ENCODE measurements at regions not wholly inside any gene's neighbourhood (a gene's known extent, or its start where the extent isn't known, plus 50 kb on each side); places are given as distances from the start of the nearest gene placed in this dataset.

DNA sequence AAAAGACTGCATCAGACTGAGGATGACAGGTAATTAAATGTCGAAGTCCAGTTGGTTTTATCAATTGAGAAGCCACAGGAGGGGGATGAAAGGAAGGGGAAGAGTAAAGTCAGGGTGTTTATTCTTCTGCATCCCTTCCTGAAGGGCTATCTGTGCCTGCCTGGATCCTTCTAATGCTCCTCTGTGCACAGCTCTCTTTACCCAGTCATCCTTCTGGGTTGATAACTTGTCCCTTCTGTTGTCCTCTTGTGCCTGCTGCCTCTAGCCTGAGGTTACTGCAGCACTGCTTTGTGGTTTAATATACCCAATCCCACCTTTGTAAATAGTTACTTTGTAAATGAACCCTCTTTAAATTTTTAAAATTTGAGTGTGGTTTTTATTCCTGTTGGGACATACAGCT is 1127.3 kb downstream of the EPHA7 start:
- Histone ChIP-seq H3K4me3 (ENCODE audit: low read depth, low read length) (no peak overlapping the region), H3K36me3 (ENCODE audit: control insufficient read depth, insufficient read depth, low read length) (no peaks in the 10 kb centered on the region), H3K27ac (ENCODE audit: low read depth, low read length) (no peak overlapping the region), H3K27me3 (ENCODE audit: control insufficient read depth, insufficient read depth, low read length) (no peaks in the 10 kb centered on the region), H3K9ac (ENCODE audit: low read depth, low read length) (no peak overlapping the region), H3K4me1 (ENCODE audit: control insufficient read depth, insufficient read depth, low read length) (no peaks in the 10 kb centered on the region), H3K9me3 (ENCODE audit: control insufficient read depth, insufficient read depth, low read length) (no peaks in the 10 kb centered on the region)

DNA sequence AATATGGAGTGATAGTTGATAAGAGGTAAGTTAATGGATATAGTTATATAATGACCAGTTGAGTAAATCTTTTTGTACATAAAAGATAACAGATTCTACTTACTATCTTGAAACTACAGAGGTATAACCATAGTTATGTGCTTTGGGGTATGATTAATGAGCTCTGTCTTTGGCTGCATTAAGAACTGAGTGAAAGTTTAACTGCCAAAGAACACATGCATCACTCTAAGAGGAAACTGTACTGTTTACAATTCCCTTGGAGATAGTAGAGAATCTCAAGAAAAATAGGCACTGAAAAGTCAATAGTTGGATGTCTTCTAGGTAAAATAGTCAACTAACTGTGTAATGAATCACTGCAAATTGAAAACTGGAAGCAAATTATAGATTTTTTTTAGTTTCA is 1129.5 kb downstream of the EPHA7 start:
- Histone ChIP-seq H3K9ac (ENCODE audit: low read depth, low read length) (no peak overlapping the region), H3K9me3 (ENCODE audit: control insufficient read depth, insufficient read depth, low read length) (no peaks in the 10 kb centered on the region), H3K4me3 (ENCODE audit: low read depth, low read length) (no peak overlapping the region), H3K27ac (ENCODE audit: low read depth, low read length) (no peak overlapping the region), H3K36me3 (ENCODE audit: control insufficient read depth, insufficient read depth, low read length) (no peaks in the 10 kb centered on the region), H3K4me1 (ENCODE audit: control insufficient read depth, insufficient read depth, low read length) (no peaks in the 10 kb centered on the region), H3K27me3 (ENCODE audit: control insufficient read depth, insufficient read depth, low read length) (no peaks in the 10 kb centered on the region)

DNA sequence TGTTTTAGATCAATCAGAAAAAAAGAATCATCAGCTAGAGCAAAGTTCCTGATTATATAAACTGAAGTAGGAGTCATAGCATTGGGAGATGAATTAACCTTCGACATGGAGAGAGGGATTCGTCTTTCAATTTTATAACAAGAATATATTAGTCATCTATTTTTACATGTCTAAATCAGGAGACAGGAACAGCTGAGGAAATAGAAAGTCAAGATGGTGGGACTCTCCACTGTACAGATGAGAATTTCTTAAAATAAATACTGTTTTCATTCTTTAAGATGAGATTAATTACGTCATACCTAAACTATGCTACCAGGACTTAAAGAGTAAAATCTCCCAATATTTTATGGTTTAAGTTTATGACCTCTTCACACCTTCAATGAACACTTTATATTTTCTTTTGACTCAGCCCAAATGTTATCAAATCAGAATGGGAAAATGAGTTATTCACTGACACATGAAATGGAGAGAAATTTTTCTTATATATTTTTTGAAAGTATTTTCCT is 1137.7 kb downstream of the EPHA7 start:
- Histone ChIP-seq H3K4me3 (ENCODE audit: low read depth, low read length) (no peak overlapping the region), H3K36me3 (ENCODE audit: control insufficient read depth, insufficient read depth, low read length) (no peaks in the 10 kb centered on the region), H3K27me3 (ENCODE audit: control insufficient read depth, insufficient read depth, low read length) (no peaks in the 10 kb centered on the region), H3K4me1 (ENCODE audit: control insufficient read depth, insufficient read depth, low read length) (peaks cover 11% of the 10 kb centered on the region; the same call in 1 of the 2 replicates), H3K27ac (ENCODE audit: low read depth, low read length) (no peak overlapping the region), H3K9me3 (ENCODE audit: control insufficient read depth, insufficient read depth, low read length) (no peaks in the 10 kb centered on the region), H3K9ac (ENCODE audit: low read depth, low read length) (no peak overlapping the region)

DNA sequence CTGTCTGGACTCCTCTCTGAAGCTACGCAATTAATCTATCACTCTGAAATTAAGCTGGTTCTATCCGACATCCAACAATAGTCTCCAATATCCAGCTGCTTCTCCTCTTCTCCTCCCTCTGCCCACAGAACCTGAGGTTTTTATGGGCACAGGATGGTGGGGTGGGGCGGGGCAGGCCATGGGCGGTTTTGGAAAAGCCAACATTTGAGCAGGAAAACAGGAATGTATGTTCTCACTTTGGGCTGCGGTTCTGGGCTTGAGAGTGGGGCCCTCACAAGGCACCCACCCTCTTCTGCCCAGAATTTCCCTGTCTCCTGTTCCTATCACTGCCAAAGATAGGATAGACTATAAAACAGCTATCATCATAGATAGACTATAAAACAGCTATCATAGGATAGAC is 1144.2 kb downstream of the EPHA7 start:
- no peaks in the 10 kb centered on the region for H3K27me3 ChIP-seq (ENCODE audit: control insufficient read depth, insufficient read depth, low read length)
- no peaks in the 10 kb centered on the region for H3K36me3 ChIP-seq (ENCODE audit: control insufficient read depth, insufficient read depth, low read length)
- H3K4me1 ChIP-seq (ENCODE audit: control insufficient read depth, insufficient read depth, low read length), result 0 out of 2 replicates have a peak, but pooled peaks cover 3% of the 10 kb centered on the region
- no peak overlapping the region for H3K9ac ChIP-seq (ENCODE audit: low read depth, low read length)
- no peak overlapping the region for H3K4me3 ChIP-seq (ENCODE audit: low read depth, low read length)
- H3K27ac ChIP-seq (ENCODE audit: low read depth, low read length), result no peak overlapping the region
- H3K9me3 ChIP-seq (ENCODE audit: control insufficient read depth, insufficient read depth, low read length), result no peaks in the 10 kb centered on the region

DNA sequence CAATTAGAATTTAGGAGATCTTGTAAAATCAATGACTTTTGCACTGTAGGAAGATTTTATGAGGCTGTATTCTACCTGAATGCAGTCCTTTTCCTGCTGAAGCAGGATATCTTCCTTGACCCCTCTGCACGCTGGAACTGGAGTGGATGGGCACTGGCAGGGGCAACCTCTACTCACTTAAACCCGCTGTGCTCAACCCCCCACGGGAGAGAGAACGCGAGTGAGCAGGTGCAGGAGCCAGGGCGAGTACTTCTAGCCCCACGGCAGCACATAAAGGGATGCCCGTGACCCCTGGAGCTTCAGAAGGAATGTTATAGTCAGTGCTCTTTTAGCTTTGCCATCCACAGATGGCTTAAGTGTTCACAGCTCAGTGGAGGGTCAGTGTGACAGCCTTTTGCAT is 1144.8 kb downstream of the EPHA7 start:
- H3K9ac ChIP-seq (ENCODE audit: low read depth, low read length), result no peak overlapping the region
- H3K4me3 ChIP-seq (ENCODE audit: low read depth, low read length), result no peak overlapping the region
- H3K27ac ChIP-seq (ENCODE audit: low read depth, low read length), result no peak overlapping the region
- no peaks in the 10 kb centered on the region for H3K27me3 ChIP-seq (ENCODE audit: control insufficient read depth, insufficient read depth, low read length)
- H3K36me3 ChIP-seq (ENCODE audit: control insufficient read depth, insufficient read depth, low read length), result no peaks in the 10 kb centered on the region
- no peaks in the 10 kb centered on the region for H3K9me3 ChIP-seq (ENCODE audit: control insufficient read depth, insufficient read depth, low read length)
- H3K4me1 ChIP-seq (ENCODE audit: control insufficient read depth, insufficient read depth, low read length), result 0 out of 2 replicates have a peak, but pooled peaks cover 3% of the 10 kb centered on the region

DNA sequence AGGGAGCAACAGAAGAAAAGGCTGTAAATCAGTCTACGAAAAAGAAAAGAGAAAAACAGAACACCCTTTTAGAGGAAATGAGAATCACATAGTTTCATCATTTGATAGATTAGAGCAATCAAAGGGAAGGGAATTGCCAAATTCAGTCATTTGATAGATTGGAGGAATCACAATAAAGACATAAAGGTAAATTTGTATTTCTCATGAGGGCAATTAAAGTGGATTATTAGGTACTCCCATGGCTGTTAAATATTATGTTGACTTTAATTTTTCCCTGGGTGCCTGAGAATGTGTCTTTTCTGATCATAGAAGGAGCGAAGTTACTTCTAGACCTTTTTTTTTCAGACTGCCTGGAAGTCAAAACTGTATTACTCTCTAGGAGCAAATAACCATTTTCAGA is 1145.7 kb downstream of the EPHA7 start:
- H3K4me3 ChIP-seq (ENCODE audit: low read depth, low read length), result no peak overlapping the region
- H3K9ac ChIP-seq (ENCODE audit: low read depth, low read length), result no peak overlapping the region
- H3K27me3 ChIP-seq (ENCODE audit: control insufficient read depth, insufficient read depth, low read length), result no peaks in the 10 kb centered on the region
- H3K27ac ChIP-seq (ENCODE audit: low read depth, low read length), result no peak overlapping the region
- H3K9me3 ChIP-seq (ENCODE audit: control insufficient read depth, insufficient read depth, low read length), result no peaks in the 10 kb centered on the region
- H3K36me3 ChIP-seq (ENCODE audit: control insufficient read depth, insufficient read depth, low read length), result no peaks in the 10 kb centered on the region
- H3K4me1 ChIP-seq (ENCODE audit: control insufficient read depth, insufficient read depth, low read length), result 0 out of 2 replicates have a peak, but pooled peaks cover 3% of the 10 kb centered on the region

DNA sequence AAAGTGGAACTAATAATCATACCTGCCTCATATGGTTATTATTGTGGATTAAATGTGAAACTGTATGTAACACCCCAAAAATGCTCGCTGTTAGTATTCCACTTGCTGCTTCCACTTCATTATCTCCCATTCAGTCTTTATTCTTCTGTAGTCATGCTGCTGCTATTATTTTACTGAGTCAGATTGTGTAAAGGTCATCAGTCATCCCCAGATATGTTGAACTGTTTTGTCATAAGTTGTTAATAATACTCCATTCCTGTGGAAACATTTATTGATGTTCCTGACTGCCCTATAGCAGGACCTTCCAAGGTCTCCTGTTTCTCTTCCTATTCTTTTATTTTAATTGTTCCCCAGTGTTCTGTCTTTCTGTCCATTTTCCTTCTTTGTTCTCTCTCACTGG is 1148.3 kb downstream of the EPHA7 start:
- H3K27ac ChIP-seq (ENCODE audit: low read depth, low read length), result no peak overlapping the region
- no peaks in the 10 kb centered on the region for H3K36me3 ChIP-seq (ENCODE audit: control insufficient read depth, insufficient read depth, low read length)
- H3K9ac ChIP-seq (ENCODE audit: low read depth, low read length), result no peak overlapping the region
- no peaks in the 10 kb centered on the region for H3K27me3 ChIP-seq (ENCODE audit: control insufficient read depth, insufficient read depth, low read length)
- no peak overlapping the region for H3K4me3 ChIP-seq (ENCODE audit: low read depth, low read length)
- no peaks in the 10 kb centered on the region for H3K9me3 ChIP-seq (ENCODE audit: control insufficient read depth, insufficient read depth, low read length)
- 0 out of 2 replicates have a peak, but pooled peaks cover 3% of the 10 kb centered on the region for H3K4me1 ChIP-seq (ENCODE audit: control insufficient read depth, insufficient read depth, low read length)

DNA sequence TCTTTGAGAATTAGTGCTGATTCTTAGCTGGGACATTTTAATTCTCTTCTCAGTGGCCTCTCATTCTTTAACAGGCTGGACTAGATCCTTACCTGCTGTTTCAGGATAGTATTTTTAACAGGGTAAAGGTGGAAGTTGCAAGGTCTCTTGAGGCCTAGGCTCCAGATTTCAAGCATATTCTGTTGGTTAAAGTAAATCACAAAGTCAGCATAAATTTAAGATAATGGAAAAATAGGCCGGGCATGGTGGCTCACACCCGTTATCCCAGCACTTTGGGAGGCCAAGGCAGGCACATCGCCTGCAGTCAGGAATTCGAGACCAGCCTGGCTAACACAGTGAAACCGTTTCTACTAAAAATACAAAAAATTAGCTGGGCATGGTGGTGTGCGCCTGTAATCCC is 1149.0 kb downstream of the EPHA7 start:
- H3K4me3 ChIP-seq (ENCODE audit: low read depth, low read length), result no peak overlapping the region
- no peaks in the 10 kb centered on the region for H3K9me3 ChIP-seq (ENCODE audit: control insufficient read depth, insufficient read depth, low read length)
- H3K27me3 ChIP-seq (ENCODE audit: control insufficient read depth, insufficient read depth, low read length), result no peaks in the 10 kb centered on the region
- no peaks in the 10 kb centered on the region for H3K36me3 ChIP-seq (ENCODE audit: control insufficient read depth, insufficient read depth, low read length)
- H3K4me1 ChIP-seq (ENCODE audit: control insufficient read depth, insufficient read depth, low read length), result 0 out of 2 replicates have a peak, but pooled peaks cover 3% of the 10 kb centered on the region
- H3K9ac ChIP-seq (ENCODE audit: low read depth, low read length), result no peak overlapping the region
- H3K27ac ChIP-seq (ENCODE audit: low read depth, low read length), result no peak overlapping the region

DNA sequence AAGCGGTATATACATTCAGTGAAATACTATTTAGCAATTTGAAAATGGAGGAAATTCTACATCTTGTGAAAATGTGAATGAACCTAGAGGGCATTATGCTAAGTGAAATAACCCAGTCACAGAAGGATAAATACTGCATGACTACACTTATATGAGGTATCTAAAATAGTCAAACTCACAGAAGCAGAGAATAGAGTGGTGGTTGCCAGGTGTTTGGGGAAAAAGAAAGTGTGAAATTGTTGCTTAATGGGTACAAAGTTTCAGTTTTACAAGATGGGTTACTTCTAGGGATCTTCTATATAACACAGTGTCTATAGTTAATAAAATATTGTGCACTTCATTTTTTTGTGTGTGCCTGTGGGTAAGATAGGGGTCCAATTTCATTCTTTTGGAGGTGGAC is 1152.0 kb downstream of the EPHA7 start:
- no peak overlapping the region for H3K9ac ChIP-seq (ENCODE audit: low read depth, low read length)
- H3K4me1 ChIP-seq (ENCODE audit: control insufficient read depth, insufficient read depth, low read length), result no peaks in the 10 kb centered on the region
- H3K36me3 ChIP-seq (ENCODE audit: control insufficient read depth, insufficient read depth, low read length), result no peaks in the 10 kb centered on the region
- H3K27me3 ChIP-seq (ENCODE audit: control insufficient read depth, insufficient read depth, low read length), result no peaks in the 10 kb centered on the region
- H3K4me3 ChIP-seq (ENCODE audit: low read depth, low read length), result no peak overlapping the region
- no peaks in the 10 kb centered on the region for H3K9me3 ChIP-seq (ENCODE audit: control insufficient read depth, insufficient read depth, low read length)
- H3K27ac ChIP-seq (ENCODE audit: low read depth, low read length), result no peak overlapping the region

DNA sequence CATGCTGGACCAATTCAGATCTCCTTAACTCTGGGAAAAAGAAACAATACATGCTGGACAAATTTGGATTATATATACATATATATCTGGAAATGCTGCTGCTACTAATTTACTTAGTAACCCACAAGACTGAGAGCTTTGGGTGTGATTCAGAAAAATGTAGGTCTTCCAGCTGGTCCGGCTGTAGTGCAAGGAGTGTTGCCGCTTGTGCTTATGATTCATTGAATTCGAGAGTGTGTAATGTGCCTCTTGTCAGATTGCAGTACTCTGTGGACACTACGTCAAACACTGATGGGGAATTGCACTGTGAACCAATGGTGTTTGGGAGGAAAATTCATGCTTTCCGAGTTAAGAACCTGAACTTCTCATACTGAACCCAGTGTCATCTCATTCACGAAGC is 1155.5 kb downstream of the EPHA7 start:
- H3K36me3 ChIP-seq (ENCODE audit: control insufficient read depth, insufficient read depth, low read length), result no peaks in the 10 kb centered on the region
- no peak overlapping the region for H3K27ac ChIP-seq (ENCODE audit: low read depth, low read length)

DNA sequence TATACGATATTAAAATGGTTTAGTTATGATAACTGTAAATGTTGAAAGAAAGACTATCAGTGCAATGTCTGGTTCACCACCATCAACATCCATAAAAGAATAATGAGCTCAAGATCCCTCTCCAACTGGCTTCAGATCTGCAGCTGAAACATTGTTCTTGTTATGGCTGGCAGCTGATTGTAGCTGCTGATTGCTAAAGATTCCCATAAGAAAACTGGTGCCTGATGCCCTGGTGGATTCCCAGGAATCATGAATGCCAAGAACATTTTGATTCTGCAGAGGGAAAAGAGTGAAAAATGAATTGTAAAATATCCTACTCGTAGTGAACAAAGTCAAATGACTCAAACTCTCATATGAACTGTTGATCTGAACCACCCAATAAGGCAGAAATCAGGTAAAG is 1160.2 kb downstream of the EPHA7 start:
- Histone ChIP-seq H3K36me3 (ENCODE audit: control insufficient read depth, insufficient read depth, low read length) (no peaks in the 10 kb centered on the region), H3K4me1 (ENCODE audit: control insufficient read depth, insufficient read depth, low read length) (no peaks in the 10 kb centered on the region), H3K27ac (ENCODE audit: low read depth, low read length) (no peak overlapping the region), H3K4me3 (ENCODE audit: low read depth, low read length) (no peak overlapping the region), H3K27me3 (ENCODE audit: control insufficient read depth, insufficient read depth, low read length) (no peaks in the 10 kb centered on the region), H3K9ac (ENCODE audit: low read depth, low read length) (no peak overlapping the region), H3K9me3 (ENCODE audit: control insufficient read depth, insufficient read depth, low read length) (no peaks in the 10 kb centered on the region)

More for the DNA sequence above, 1155.5 kb downstream of the EPHA7 start:
- Histone ChIP-seq H3K9me3 (ENCODE audit: control insufficient read depth, insufficient read depth, low read length) (no peaks in the 10 kb centered on the region), H3K4me3 (ENCODE audit: low read depth, low read length) (no peak overlapping the region), H3K9ac (ENCODE audit: low read depth, low read length) (no peak overlapping the region), H3K27me3 (ENCODE audit: control insufficient read depth, insufficient read depth, low read length) (no peaks in the 10 kb centered on the region), H3K4me1 (ENCODE audit: control insufficient read depth, insufficient read depth, low read length) (no peaks in the 10 kb centered on the region)

DNA sequence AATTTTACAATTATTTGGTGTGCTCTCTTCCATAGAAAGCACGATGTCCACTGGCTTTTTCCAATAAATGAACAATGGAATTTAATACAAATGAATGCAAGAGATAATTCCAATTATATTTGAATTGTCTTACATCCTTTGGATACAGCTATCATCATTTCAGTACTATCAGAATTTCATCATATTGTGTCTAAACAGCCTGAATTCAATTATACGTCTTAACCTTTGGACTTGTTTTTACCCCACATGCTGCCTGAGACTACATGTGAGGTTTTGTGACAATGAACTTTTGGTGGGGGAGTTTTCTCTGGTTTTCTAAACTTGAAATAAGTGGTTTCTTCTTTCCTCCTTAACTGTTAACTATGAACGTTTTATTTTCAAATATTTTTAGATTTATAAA is 1176.0 kb downstream of the EPHA7 start:
- no peak overlapping the region for H3K4me3 ChIP-seq (ENCODE audit: low read depth, low read length)
- H3K27me3 ChIP-seq (ENCODE audit: control insufficient read depth, insufficient read depth, low read length), result no peaks in the 10 kb centered on the region
- no peaks in the 10 kb centered on the region for H3K36me3 ChIP-seq (ENCODE audit: control insufficient read depth, insufficient read depth, low read length)
- H3K9ac ChIP-seq (ENCODE audit: low read depth, low read length), result no peak overlapping the region
- no peaks in the 10 kb centered on the region for H3K4me1 ChIP-seq (ENCODE audit: control insufficient read depth, insufficient read depth, low read length)
- no peaks in the 10 kb centered on the region for H3K9me3 ChIP-seq (ENCODE audit: control insufficient read depth, insufficient read depth, low read length)
- no peak overlapping the region for H3K27ac ChIP-seq (ENCODE audit: low read depth, low read length)

All from HUES48 (cell line).